Transverse colon (tissue), 4 donors: ENCODE measurements at regions not wholly inside any gene's neighbourhood (a gene's known extent, or its start where the extent isn't known, plus 50 kb on each side); places are given as distances from the start of the nearest gene placed in this dataset.

ENCODE experiments used
- DNase-seq: peaks from one replicate; pipeline ENCODE4 v3.0.0-alpha.2; 2019
- H3K27ac ChIP-seq, 4 donors: fragments of 200-600 bp; sonication (generic); 2 replicates each; pipeline ENCODE4 v1.5.1; 2016 to 2018; ENCODE audit warnings: inconsistent platforms in 4 of 4
- H3K27me3 ChIP-seq: fragments of 200-600 bp; sonication (generic); 2 replicates; pipeline ENCODE4 v1.5.1; 2017; ENCODE audit warnings: inconsistent platforms
- H3K36me3 ChIP-seq, 4 donors: fragments of 200-600 bp; sonication (generic); 2 replicates each; pipeline ENCODE4 v1.5.1; 2017 to 2019; ENCODE audit warnings: inconsistent platforms in 4 of 4
- H3K4me1 ChIP-seq, 4 donors: fragments of 200-600 bp; sonication (generic); 2 replicates each; pipeline ENCODE4 v1.5.1; 2017 to 2020; ENCODE audit warnings: inconsistent platforms in 4 of 4
- H3K4me3 ChIP-seq, 4 donors: fragments of 200-600 bp; sonication (generic); 1 replicate in 1 of 4; 2 replicates in 3 of 4; pipeline versions ENCODE4 v1.5.1 to v1.6.1; 2017 to 2019; ENCODE audit warnings: inconsistent platforms in 4 of 4
- H3K9me3 ChIP-seq, 2 donors: fragments of 200-600 bp; sonication (generic); 2 replicates each; pipeline ENCODE4 v1.5.1; 2017 to 2019; ENCODE audit warnings: inconsistent platforms in 2 of 2
- CTCF ChIP-seq, 5 experiments: fragments of 200-600 bp in 3 of 5; fragments of 450-650 bp in 2 of 5; sonication (generic) in 3 of 5; IDR thresholded peaks; 1 replicate in 2 of 5; 2 replicates in 3 of 5; pipeline ENCODE4 v1.5.1; 2016 to 2017; ENCODE audit warnings: antibody characterized with exemption in 5 of 5, inconsistent platforms in 3 of 5, mild to moderate bottlenecking in 2 of 5, moderate library complexity in 1 of 5
- EP300 ChIP-seq: sonication (generic); formaldehyde crosslinking; IDR thresholded peaks from one replicate; pipeline ENCODE4 v1.6.1; 2017; ENCODE audit warnings: antibody characterized with exemption, low read depth
- POLR2A ChIP-seq: fragments of 450-650 bp; IDR thresholded peaks from one replicate; pipeline ENCODE4 v1.6.1; 2016; ENCODE audit warnings: antibody characterized with exemption, mild to moderate bottlenecking, moderate library complexity
- POLR2AphosphoS5 ChIP-seq, 3 donors: sonication (generic); formaldehyde crosslinking; IDR thresholded peaks; one replicate each; pipeline ENCODE4 v1.6.1; 2016; ENCODE audit warnings: antibody characterized with exemption in 3 of 3
- WGBS, 2 donors: methylation state at CpG; one replicate each; pipeline ENCODE4 v1.1.5; 2018; ENCODE audit warnings: low coverage in 1 of 2; 5-methylcytosine and 5-hydroxymethylcytosine counted together
- in situ Hi-C, 4 donors: fragments of 200-750 bp; cut with MboI; loops; one replicate each; pipeline versions ENCODE4 v1.15.0 to v1.15.1; 2017; ENCODE audit warnings: low sequenced_read_pairs in 3 of 4, low pct_ligation_motif_present in 1 of 4, low pct_unique_long_range_greater_than_20kb in 1 of 4
- intact Hi-C: fragments of 100-400 bp; cut with DNase I; formaldehyde crosslinking; loops from one replicate; pipeline ENCODE4 v1.15.1; 2023; ENCODE audit warnings: low total_unique reads

- WGBS, 2 donors, result 68 to 74% methylated on average over 3 of the region's 3 CpGs
- no peak for DNase-seq
- TF ChIP-seq POLR2A, result no peak
- no peak for TF ChIP-seq EP300
- TF ChIP-seq CTCF (IDR thresholded peaks at IDR 0.05), result no peak
- TF ChIP-seq POLR2AphosphoS5 (IDR thresholded peaks at IDR 0.05), result no peak
- no peak overlapping the region for H3K27ac ChIP-seq
- intact Hi-C loops (no loop called here), in situ Hi-C loops (no loop called here)
- no peaks in the 10 kb centered on the region for H3K4me1 ChIP-seq
- no peak overlapping the region for H3K4me3 ChIP-seq
- no peaks in the 10 kb centered on the region for H3K9me3 ChIP-seq
- H3K27me3 ChIP-seq, result no peaks in the 10 kb centered on the region
- H3K36me3 ChIP-seq, result no peaks in the 10 kb centered on the region
Measured at GRCh38 chr5:160904591-160904990, 52.6 kb upstream of the ATP10B start.

GRCh38 chr5:160903551-160903950 is 51.5 kb upstream of the ATP10B start:
- DNase-seq, result no peak
- 19% methylated on average over 1 of the region's 1 CpG; no CpG with 5 or more reads in 1 of the 2 donors for WGBS, 2 donors
- Histone ChIP-seq H3K4me1 (no peaks in the 10 kb centered on the region), H3K27me3 (no peaks in the 10 kb centered on the region), H3K4me3 (no peak overlapping the region), H3K9me3 (no peaks in the 10 kb centered on the region), H3K36me3 (no peaks in the 10 kb centered on the region), H3K27ac (no peak overlapping the region)
- intact Hi-C loops, result no loop called here
- no peak for TF ChIP-seq POLR2A
- TF ChIP-seq CTCF (IDR thresholded peaks at IDR 0.05), result no peak
- TF ChIP-seq EP300, result no peak
- TF ChIP-seq POLR2AphosphoS5 (IDR thresholded peaks at IDR 0.05), result no peak
- in situ Hi-C loops, result no loop called here

GRCh38 chr5:160903076-160903475 is 51.1 kb upstream of the ATP10B start:
- no peaks in the 10 kb centered on the region for H3K27me3 ChIP-seq
- no peak overlapping the region for H3K27ac ChIP-seq
- TF ChIP-seq POLR2AphosphoS5 (IDR thresholded peaks at IDR 0.05) (no peak), POLR2A (no peak), CTCF (IDR thresholded peaks at IDR 0.05) (no peak), EP300 (no peak)
- no peak overlapping the region for H3K4me3 ChIP-seq
- in situ Hi-C loops, result no loop called here
- H3K9me3 ChIP-seq, result no peaks in the 10 kb centered on the region
- no peak for DNase-seq
- WGBS, 2 donors, result 72% methylated on average over 3 of the region's 3 CpGs; no CpG with 5 or more reads in 1 of the 2 donors
- no peaks in the 10 kb centered on the region for H3K36me3 ChIP-seq
- no peaks in the 10 kb centered on the region for H3K4me1 ChIP-seq
- intact Hi-C loops, result no loop called here
